Osteoblast (primary cell): ENCODE measurements at regions not wholly inside any gene's neighbourhood (a gene's known extent, or its start where the extent isn't known, plus 50 kb on each side); places are given as distances from the start of the nearest gene placed in this dataset.

Experiments used
- DNase-seq: peaks from one replicate; pipeline ENCODE4 v3.0.0; 2011; ENCODE audit warnings: low spot score, mixed read lengths; ENCODE audit not compliant: insufficient read length; ENCODE audit errors: missing footprints
- H2AFZ ChIP-seq: 2 replicates; pipeline ENCODE4 v1.6.0; 2011; ENCODE audit warnings: mild to moderate bottlenecking, low read length
- H3K27ac ChIP-seq: 2 replicates; pipeline ENCODE4 v1.5.1; 2011; ENCODE audit warnings: mild to moderate bottlenecking, low read depth, low read length, moderate library complexity
- H3K27me3 ChIP-seq: 2 replicates; pipeline ENCODE4 v1.6.0; 2012; ENCODE audit warnings: mild to moderate bottlenecking, control low read depth, inconsistent platforms, low read length, moderate library complexity; ENCODE audit not compliant: insufficient read depth
- H3K36me3 ChIP-seq: 2 replicates; pipeline ENCODE4 v1.5.1; 2011; ENCODE audit warnings: mild to moderate bottlenecking, low read length, control low read depth, moderate library complexity; ENCODE audit not compliant: insufficient read depth
- H3K4me1 ChIP-seq: 2 replicates; pipeline ENCODE4 v1.5.1; 2011; ENCODE audit warnings: mild to moderate bottlenecking, low read length, control low read depth, moderate library complexity; ENCODE audit not compliant: insufficient read depth
- H3K4me2 ChIP-seq: 2 replicates; pipeline ENCODE4 v1.6.0; 2011; ENCODE audit warnings: mild to moderate bottlenecking, low read length; ENCODE audit not compliant: insufficient read depth
- H3K4me3 ChIP-seq: fragments of 200-600 bp; sonication (generic); 3 replicates; pipeline ENCODE4 v1.5.1; 2012; ENCODE audit warnings: mild to moderate bottlenecking, low read length, inconsistent platforms; ENCODE audit not compliant: insufficient read depth
- H3K79me2 ChIP-seq: 2 replicates; pipeline ENCODE4 v1.6.0; 2012; ENCODE audit warnings: mild to moderate bottlenecking, low read length, control low read depth, inconsistent platforms; ENCODE audit not compliant: insufficient read depth
- H3K9me3 ChIP-seq: 2 replicates; pipeline ENCODE4 v1.5.1; 2011; ENCODE audit warnings: low read depth, low read length, control low read depth
- H4K20me1 ChIP-seq: 2 replicates; pipeline ENCODE4 v1.6.0; 2012; ENCODE audit warnings: mild to moderate bottlenecking, low read length, control low read depth; ENCODE audit not compliant: insufficient read depth
- CTCF ChIP-seq: IDR thresholded peaks from 2 replicates; pipeline ENCODE4 v1.5.1; 2011; ENCODE audit warnings: mild to moderate bottlenecking, low read depth, low read length, moderate library complexity; ENCODE audit errors: extremely low read depth

- Histone ChIP-seq H3K4me2 (no peak overlapping the region), H3K27me3 (no peaks in the 10 kb centered on the region), H3K4me1 (no peaks in the 10 kb centered on the region), H3K9me3 (no peaks in the 10 kb centered on the region), H3K4me3 (no peak overlapping the region), H3K36me3 (no peaks in the 10 kb centered on the region), H3K27ac (no peak overlapping the region), H4K20me1 (no peaks in the 10 kb centered on the region), H2AFZ (no peak overlapping the region), H3K79me2 (no peaks in the 10 kb centered on the region)
- no peak for DNase-seq
- TF ChIP-seq CTCF, result no peak
Measured at GRCh38 chr14:42572032-42572431, 965.4 kb downstream of the LRFN5 start.

GRCh38 chr14:42569227-42569626 is 962.6 kb downstream of the LRFN5 start:
- H3K79me2 ChIP-seq, result no peaks in the 10 kb centered on the region
- DNase-seq, result no peak
- no peak overlapping the region for H3K27ac ChIP-seq
- no peaks in the 10 kb centered on the region for H3K27me3 ChIP-seq
- H3K4me3 ChIP-seq, result no peak overlapping the region
- no peak overlapping the region for H2AFZ ChIP-seq
- TF ChIP-seq CTCF, result no peak
- no peaks in the 10 kb centered on the region for H3K4me1 ChIP-seq
- no peak overlapping the region for H3K4me2 ChIP-seq
- no peaks in the 10 kb centered on the region for H3K9me3 ChIP-seq
- no peaks in the 10 kb centered on the region for H4K20me1 ChIP-seq
- no peaks in the 10 kb centered on the region for H3K36me3 ChIP-seq

- Histone ChIP-seq H3K4me3 (no peak overlapping the region), H3K4me1 (no peaks in the 10 kb centered on the region), H2AFZ (no peak overlapping the region), H4K20me1 (no peaks in the 10 kb centered on the region), H3K4me2 (no peak overlapping the region), H3K9me3 (no peaks in the 10 kb centered on the region), H3K27ac (no peak overlapping the region), H3K27me3 (no peaks in the 10 kb centered on the region), H3K36me3 (no peaks in the 10 kb centered on the region), H3K79me2 (no peaks in the 10 kb centered on the region)
- TF ChIP-seq CTCF, result no peak
- DNase-seq, result no peak
Measured at GRCh38 chr14:42565556-42565955, 958.9 kb downstream of the LRFN5 start.

GRCh38 chr14:42563313-42563712 is 956.6 kb downstream of the LRFN5 start:
- no peaks in the 10 kb centered on the region for H3K9me3 ChIP-seq

More at GRCh38 chr14:42563313-42563712, 956.6 kb downstream of the LRFN5 start:
- Histone ChIP-seq H3K27me3 (no peaks in the 10 kb centered on the region), H3K79me2 (no peaks in the 10 kb centered on the region), H3K36me3 (no peaks in the 10 kb centered on the region), H2AFZ (no peak overlapping the region), H3K4me3 (no peak overlapping the region), H3K4me2 (no peak overlapping the region), H4K20me1 (no peaks in the 10 kb centered on the region), H3K4me1 (no peaks in the 10 kb centered on the region), H3K27ac (no peak overlapping the region)
- DNase-seq, result no peak
- TF ChIP-seq CTCF, result no peak
